ENCODE measurements at regions not wholly inside any gene's neighbourhood (a gene's known extent, or its start where the extent isn't known, plus 50 kb on each side); places are given as distances from the start of the nearest gene placed in this dataset.
A peak's percentile ranks its signal among the peaks of the same experiment; 100 is the strongest.

GRCh38 chr6:22892452-22892851 lies 323.1 kb downstream of the HDGFL1 start:
- intact Hi-C loops (cut with DNase I) = no loop called here

GRCh38 chr6:22896696-22897095 lies 327.3 kb downstream of the HDGFL1 start:
- no peak overlapping the region for H3K27ac ChIP-seq
- no peaks in the 10 kb centered on the region for H3K36me3 ChIP-seq
- H3K27me3 ChIP-seq = no peaks in the 10 kb centered on the region
- ATAC-seq (no peak), DNase-seq (no peak)
- TF ChIP-seq CTCF (IDR thresholded peaks at IDR 0.05) = no peak
- no peak overlapping the region for H3K4me3 ChIP-seq
- intact Hi-C loops (cut with DNase I) = no loop called here
- WGBS, 2 donors = 75 to 76% methylated on average over 3 of the region's 3 CpGs
- no peaks in the 10 kb centered on the region for H3K9me3 ChIP-seq
- peaks cover 0 to 12% (median 0%) of the 10 kb centered on the region in 9 donors for H3K4me1 ChIP-seq

More at GRCh38 chr6:22892452-22892851, 323.1 kb downstream of the HDGFL1 start:
- Histone ChIP-seq H3K27ac (peak overlapping the region in 7 of 10 donors; percentile 50 to 84 (median 69)), H3K4me1 (peaks cover 0 to 27% (median 9%) of the 10 kb centered on the region in 9 donors), H3K27me3 (no peaks in the 10 kb centered on the region), H3K4me3 (no peak overlapping the region), H3K9me3 (no peaks in the 10 kb centered on the region), H3K36me3 (no peaks in the 10 kb centered on the region)
- DNase-seq (peak in 1 of 2 donors; percentile 22), ATAC-seq (peak in 7 of 8 donors; percentile 74 to 88 (median 80))
- 28 to 55% methylated on average over 2 of the region's 2 CpGs for WGBS, 2 donors
- no peak for TF ChIP-seq CTCF (IDR thresholded peaks at IDR 0.05)

- Histone ChIP-seq H3K9me3 (no peaks in the 10 kb centered on the region), H3K27ac (no peak overlapping the region), H3K27me3 (no peaks in the 10 kb centered on the region), H3K4me3 (no peak overlapping the region), H3K4me1 (no peaks in the 10 kb centered on the region), H3K36me3 (no peaks in the 10 kb centered on the region)
- TF ChIP-seq CTCF (IDR thresholded peaks at IDR 0.05) = no peak
- intact Hi-C loops (cut with DNase I) = no loop called here
- no peak for ATAC-seq
- WGBS, 2 donors = 82 to 92% methylated on average over 1 of the region's 1 CpG
- no peak for DNase-seq
Observed at GRCh38 chr6:22899426-22899825, 330.1 kb downstream of the HDGFL1 start.

GRCh38 chr6:22903826-22904225 lies 334.5 kb downstream of the HDGFL1 start:
- no peak for TF ChIP-seq CTCF (IDR thresholded peaks at IDR 0.05)
- intact Hi-C loops (cut with DNase I) = loop anchor here in 1 of 10 donors (10.0 kb wide), 1 partner anchor 1309 kb away; the partner anchor contains the start of gene SOX4
- Histone ChIP-seq H3K4me1 (peaks cover 0 to 5% (median 0%) of the 10 kb centered on the region in 9 donors), H3K27me3 (no peaks in the 10 kb centered on the region), H3K4me3 (no peak overlapping the region), H3K9me3 (no peaks in the 10 kb centered on the region), H3K36me3 (no peaks in the 10 kb centered on the region), H3K27ac (no peak overlapping the region)
- DNase-seq (no peak), ATAC-seq (no peak)
- 92 to 94% methylated on average over 3 of the region's 3 CpGs for WGBS, 2 donors
